Ascending aorta (tissue), 2 donors: ENCODE measurements at regions not wholly inside any gene's neighbourhood (a gene's known extent, or its start where the extent isn't known, plus 50 kb on each side); places are given as distances from the start of the nearest gene placed in this dataset.

Experiments used
- DNase-seq, 2 donors: peaks; one replicate each; pipeline ENCODE4 v3.0.0-alpha.2; 2019; ENCODE audit warnings: low spot score in 2 of 2
- H3K27ac ChIP-seq, 2 donors: fragments of 200-600 bp; sonication (generic); one replicate each; pipeline ENCODE4 v1.5.1; 2016 to 2017; ENCODE audit warnings: mild to moderate bottlenecking in 1 of 2
- H3K27me3 ChIP-seq: fragments of 200-600 bp; sonication (generic); one replicate; pipeline ENCODE4 v1.5.1; 2017
- H3K36me3 ChIP-seq, 2 donors: fragments of 200-600 bp; sonication (generic); one replicate each; pipeline ENCODE4 v1.5.1; 2016
- H3K4me1 ChIP-seq, 2 donors: fragments of 200-600 bp; sonication (generic); one replicate each; pipeline ENCODE4 v1.5.1; 2016 to 2017; ENCODE audit warnings: mild to moderate bottlenecking in 1 of 2
- H3K4me3 ChIP-seq, 2 donors: fragments of 200-600 bp; sonication (generic); one replicate each; pipeline ENCODE4 v1.5.1; 2016 to 2017; ENCODE audit warnings: mild to moderate bottlenecking in 1 of 2
- H3K9me3 ChIP-seq, 2 donors: fragments of 200-600 bp; sonication (generic); one replicate each; pipeline ENCODE4 v1.5.1; 2016
- CTCF ChIP-seq, 3 experiments: fragments of 200-600 bp in 2 of 3; fragments of 450-650 bp in 1 of 3; sonication (generic) in 2 of 3; IDR thresholded peaks; one replicate each; pipeline ENCODE4 v1.5.1; 2016 to 2019; ENCODE audit warnings: antibody characterized with exemption in 3 of 3, mild to moderate bottlenecking in 1 of 3, moderate library complexity in 1 of 3
- intact Hi-C: fragments of 100-400 bp; cut with DNase I; formaldehyde crosslinking; loops from one replicate; pipeline ENCODE4 v1.15.1; 2023

GRCh38 chr9:88235615-88236014 is 97.3 kb upstream of the SPATA31C2 start:
- no peaks in the 10 kb centered on the region for H3K36me3 ChIP-seq
- H3K27me3 ChIP-seq: no peaks in the 10 kb centered on the region
- H3K4me1 ChIP-seq: peaks cover 0 to 3% of the 10 kb centered on the region in 2 donors
- H3K9me3 ChIP-seq: no peaks in the 10 kb centered on the region
- H3K4me3 ChIP-seq: no peak overlapping the region
- DNase-seq: no peak
- TF ChIP-seq CTCF (IDR thresholded peaks at IDR 0.05): no peak
- intact Hi-C loops: no loop called here
- no peak overlapping the region for H3K27ac ChIP-seq

- no peaks in the 10 kb centered on the region for H3K36me3 ChIP-seq
- H3K27me3 ChIP-seq: no peaks in the 10 kb centered on the region
- no peak for TF ChIP-seq CTCF (IDR thresholded peaks at IDR 0.05)
- H3K4me3 ChIP-seq: no peak overlapping the region
- H3K27ac ChIP-seq: no peak overlapping the region
- H3K4me1 ChIP-seq: peaks cover 0 to 3% of the 10 kb centered on the region in 2 donors
- intact Hi-C loops: no loop called here
- H3K9me3 ChIP-seq: no peaks in the 10 kb centered on the region
- no peak for DNase-seq
Measured at GRCh38 chr9:88234114-88234513, 95.8 kb upstream of the SPATA31C2 start.

- Histone ChIP-seq H3K36me3 (no peaks in the 10 kb centered on the region), H3K4me3 (no peak overlapping the region), H3K4me1 (peaks cover 0 to 3% of the 10 kb centered on the region in 2 donors), H3K27me3 (no peaks in the 10 kb centered on the region), H3K9me3 (no peaks in the 10 kb centered on the region), H3K27ac (no peak overlapping the region)
- intact Hi-C loops: no loop called here
- DNase-seq: no peak
- TF ChIP-seq CTCF (IDR thresholded peaks at IDR 0.05): no peak
Measured at GRCh38 chr9:88233091-88233490, 94.8 kb upstream of the SPATA31C2 start.

- no peak for TF ChIP-seq CTCF (IDR thresholded peaks at IDR 0.05)
- no peak overlapping the region for H3K4me3 ChIP-seq
- H3K27ac ChIP-seq: no peak overlapping the region
- intact Hi-C loops: no loop called here
- no peaks in the 10 kb centered on the region for H3K36me3 ChIP-seq
- H3K9me3 ChIP-seq: no peaks in the 10 kb centered on the region
- no peaks in the 10 kb centered on the region for H3K4me1 ChIP-seq
- H3K27me3 ChIP-seq: no peaks in the 10 kb centered on the region
- no peak for DNase-seq
Measured at GRCh38 chr9:88230612-88231011, 92.3 kb upstream of the SPATA31C2 start.

- H3K27ac ChIP-seq: no peak overlapping the region
- no peaks in the 10 kb centered on the region for H3K27me3 ChIP-seq
- intact Hi-C loops: no loop called here
- no peak for TF ChIP-seq CTCF (IDR thresholded peaks at IDR 0.05)
- no peak for DNase-seq
- H3K4me1 ChIP-seq: no peaks in the 10 kb centered on the region
- H3K4me3 ChIP-seq: no peak overlapping the region
- no peaks in the 10 kb centered on the region for H3K36me3 ChIP-seq
- H3K9me3 ChIP-seq: no peaks in the 10 kb centered on the region
Measured at GRCh38 chr9:88229434-88229833, 91.2 kb upstream of the SPATA31C2 start.

GRCh38 chr9:88224938-88225337 is 86.7 kb upstream of the SPATA31C2 start:
- TF ChIP-seq CTCF (IDR thresholded peaks at IDR 0.05): no peak
- no peaks in the 10 kb centered on the region for H3K4me1 ChIP-seq
- H3K9me3 ChIP-seq: no peaks in the 10 kb centered on the region
- no peak overlapping the region for H3K27ac ChIP-seq
- H3K4me3 ChIP-seq: no peak overlapping the region
- no peaks in the 10 kb centered on the region for H3K36me3 ChIP-seq
- H3K27me3 ChIP-seq: no peaks in the 10 kb centered on the region
- intact Hi-C loops: no loop called here
- DNase-seq: no peak
